Panc1 (cell line): ENCODE measurements at regions not wholly inside any gene's neighbourhood (a gene's known extent, or its start where the extent isn't known, plus 50 kb on each side); places are given as distances from the start of the nearest gene placed in this dataset.

Experiments used
- ATAC-seq: fragments of 200-7000 bp; cut with Tn5 transposase; 2 replicates; pipeline ENCODE4 v1.9.1; 2020; ENCODE audit warnings: mild to moderate bottlenecking, moderate library complexity
- BruUV-seq: library from RNA; stranded (reverse); fragments of 400-500 nt; replicated peaks from 2 replicates; lab custom pipeline; 2021; lab: Mats Ljungman, UMichigan
- CTCF ChIA-PET: fragments of 300-600 bp; sonication (Branson Sonifier 250); formaldehyde crosslinking; loops from one replicate; lab custom pipeline; 2022; ENCODE audit warnings: antibody characterized with exemption; lab: Charles Lee
- POLR2A ChIA-PET: fragments of 300-600 bp; sonication (Branson Sonifier 250); formaldehyde crosslinking; loops from one replicate; lab custom pipeline; 2022; ENCODE audit warnings: antibody characterized with exemption; lab: Charles Lee
- DNase-seq: peaks from one replicate; pipeline ENCODE4 v3.0.0-alpha.2; 2010; ENCODE audit warnings: low read depth, low spot score
- H3K27ac ChIP-seq: 2 replicates; pipeline ENCODE4 v1.5.1; 2011; ENCODE audit warnings: mild to moderate bottlenecking, low read length, inconsistent platforms
- H3K27me3 ChIP-seq: fragments of 200-500 bp; sonication (Bioruptor generic); 2 replicates; pipeline ENCODE4 v1.6.0; 2014; ENCODE audit warnings: low read length, inconsistent platforms; ENCODE audit not compliant: control insufficient read depth, insufficient read depth
- H3K36me3 ChIP-seq: fragments of 200-500 bp; sonication (Bioruptor generic); 2 replicates; pipeline ENCODE4 v1.5.1; 2014; ENCODE audit warnings: inconsistent platforms, mild to moderate bottlenecking, low read length, moderate library complexity; ENCODE audit not compliant: control insufficient read depth, insufficient read depth
- H3K4me1 ChIP-seq: 2 replicates; pipeline ENCODE4 v1.5.1; 2011; ENCODE audit warnings: inconsistent platforms, mild to moderate bottlenecking, low read length, moderate library complexity; ENCODE audit not compliant: control insufficient read depth, insufficient read depth
- H3K4me3 ChIP-seq, 2 experiments: 2 replicates each; pipeline ENCODE4 v1.5.1; 2011 to 2012; ENCODE audit warnings: low read depth in 2 of 2, low read length in 2 of 2, mild to moderate bottlenecking in 2 of 2, inconsistent platforms in 1 of 2, moderate library complexity in 1 of 2
- H3K9me3 ChIP-seq: fragments of 200-500 bp; sonication (Bioruptor generic); 2 replicates; pipeline ENCODE4 v1.5.1; 2014; ENCODE audit warnings: low read depth, mild to moderate bottlenecking, inconsistent platforms, low read length, moderate library complexity; ENCODE audit not compliant: control insufficient read depth, insufficient read depth
- CTCF ChIP-seq: fragments of 450-650 bp; IDR thresholded peaks from 2 replicates; pipeline ENCODE4 v1.5.1; 2017; ENCODE audit warnings: mild to moderate bottlenecking
- POLR2AphosphoS5 ChIP-seq: IDR thresholded peaks from 2 replicates; pipeline ENCODE4 v1.6.1; 2012; ENCODE audit warnings: mild to moderate bottlenecking, low read depth, low read length, moderate library complexity
- REST ChIP-seq, 2 experiments: IDR thresholded peaks; 2 replicates each; pipeline ENCODE4 v1.6.1; 2011 to 2012; ENCODE audit warnings: low read depth in 2 of 2, control low read depth in 1 of 2, low read length in 1 of 2, mild to moderate bottlenecking in 1 of 2, moderate library complexity in 1 of 2; ENCODE audit not compliant: insufficient read depth in 1 of 2
- SIN3A ChIP-seq: IDR thresholded peaks from 2 replicates; pipeline ENCODE4 v1.6.1; 2012; ENCODE audit warnings: low read depth, mild to moderate bottlenecking, low read length, moderate library complexity, borderline replicate concordance; ENCODE audit not compliant: insufficient read depth
- TCF7L2 ChIP-seq: IDR thresholded peaks from 2 replicates; pipeline ENCODE4 v1.6.1; 2011; ENCODE audit warnings: mild to moderate bottlenecking, low read depth, low read length, inconsistent platforms
- in situ Hi-C: cut with HindIII; loops from 2 replicates; pipeline ENCODE4 v1.10.0; 2016; ENCODE audit warnings: low sequenced_read_pairs, low pct_unique_long_range_greater_than_20kb
- intact Hi-C: fragments of 100-400 bp; cut with micrococcal nuclease; formaldehyde crosslinking; loops from one replicate; pipeline ENCODE4 v1.10.0; 2022; ENCODE audit not compliant: unreplicated experiment

- Histone ChIP-seq H3K27me3 (no peaks in the 10 kb centered on the region), H3K4me1 (no peaks in the 10 kb centered on the region), H3K9me3 (no peaks in the 10 kb centered on the region; the same call in 1 of the 2 replicates), H3K27ac (no peak overlapping the region), H3K4me3 (no peak overlapping the region), H3K36me3 (no peaks in the 10 kb centered on the region; the same call in 1 of the 2 replicates)
- ATAC-seq (no peak), DNase-seq (no peak)
- no TSS peak for BruUV-seq
- TF ChIP-seq POLR2AphosphoS5 = no peak
- no peak for TF ChIP-seq CTCF
- TF ChIP-seq REST (IDR thresholded peaks at IDR 0.05; ENCODE audit: insufficient read depth in 1 of 2, low read depth in 2 of 2, low read length in 1 of 2) = no peak
- TF ChIP-seq SIN3A = no peak
- TF ChIP-seq TCF7L2 = no peak
- in situ Hi-C loops = no loop called here
- ChIA-PET CTCF (no interaction called here), POLR2A (no interaction called here)
- intact Hi-C loops = no loop called here
These were observed 247.9 kb upstream of the PCDH15 start for GRCh38 chr10:55048830-55049498.

- ATAC-seq (no peak), DNase-seq (no peak)
- ChIA-PET POLR2A (no interaction called here), CTCF (no interaction called here)
- in situ Hi-C loops (no loop called here), intact Hi-C loops (no loop called here)
- no TSS peak for BruUV-seq
- Histone ChIP-seq H3K4me3 (no peak overlapping the region), H3K27me3 (no peaks in the 10 kb centered on the region), H3K36me3 (no peaks in the 10 kb centered on the region; the same call in 1 of the 2 replicates), H3K27ac (no peak overlapping the region), H3K4me1 (no peaks in the 10 kb centered on the region), H3K9me3 (no peaks in the 10 kb centered on the region)
- TF ChIP-seq CTCF (no peak), SIN3A (no peak), POLR2AphosphoS5 (no peak), REST (IDR thresholded peaks at IDR 0.05; ENCODE audit: insufficient read depth in 1 of 2, low read depth in 2 of 2, low read length in 1 of 2) (no peak), TCF7L2 (no peak)
These were observed 242.5 kb upstream of the PCDH15 start for GRCh38 chr10:55043540-55043939.
